ENCODE measurements at regions not wholly inside any gene's neighbourhood (a gene's known extent, or its start where the extent isn't known, plus 50 kb on each side); places are given as distances from the start of the nearest gene placed in this dataset.

- TF ChIP-seq CTCF (IDR thresholded peaks at IDR 0.05; ENCODE audit: insufficient read depth, low read depth, low read length) (no peak), EZH2 (IDR thresholded peaks at IDR 0.05; ENCODE audit: insufficient read depth, low read length) (no peak)
Observed at GRCh38 chr18:47519277-47519676, 267.8 kb upstream of the SKOR2 start.

Data from astrocyte (in vitro differentiated cells and primary cell).